ENCODE measurements at regions not wholly inside any gene's neighbourhood (a gene's known extent, or its start where the extent isn't known, plus 50 kb on each side); places are given as distances from the start of the nearest gene placed in this dataset.
"Not testable (repeated sequence)": the region's sequence is repeated elsewhere in the genome, so short reads cannot be mapped to it uniquely, and the experiment has no call there.

GRCh38 chr6:104472021-104472901 lies 387.5 kb downstream of the HACE1 start:
- DNase-seq: no peak

DNA sequence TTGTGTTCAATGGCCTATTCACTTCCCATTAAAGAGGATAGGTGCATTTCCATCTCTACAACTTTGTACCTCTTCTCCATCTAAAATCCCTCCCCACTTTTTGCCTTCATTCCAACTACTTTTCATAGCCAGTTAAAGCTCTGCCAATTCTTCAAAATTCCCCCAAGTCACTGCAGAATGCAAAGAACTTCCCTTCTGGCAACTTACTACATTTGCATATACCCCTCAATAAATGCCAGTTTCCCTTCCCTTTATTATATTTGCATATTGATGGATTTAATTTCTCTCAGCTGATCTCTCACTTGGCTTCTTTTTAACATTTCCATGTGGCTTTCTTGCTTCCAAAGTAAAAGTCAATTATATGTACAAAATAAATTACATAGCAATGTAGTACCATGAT lies 393.4 kb downstream of the HACE1 start:
- in situ Hi-C loops (cut with HindIII; ENCODE audit: low pct_ligation_motif_present, low pct_unique_long_range_greater_than_20kb, low sequenced_read_pairs): no loop called here
- DNase-seq: no peak

More at GRCh38 chr6:104472021-104472901, 387.5 kb downstream of the HACE1 start:
- in situ Hi-C loops (cut with HindIII; ENCODE audit: low pct_ligation_motif_present, low pct_unique_long_range_greater_than_20kb, low sequenced_read_pairs): no loop called here

- DNase-seq: no peak
- in situ Hi-C loops (cut with HindIII; ENCODE audit: low pct_ligation_motif_present, low pct_unique_long_range_greater_than_20kb, low sequenced_read_pairs): no loop called here
These were observed 396.7 kb downstream of the HACE1 start for GRCh38 chr6:104462811-104463599.

DNA sequence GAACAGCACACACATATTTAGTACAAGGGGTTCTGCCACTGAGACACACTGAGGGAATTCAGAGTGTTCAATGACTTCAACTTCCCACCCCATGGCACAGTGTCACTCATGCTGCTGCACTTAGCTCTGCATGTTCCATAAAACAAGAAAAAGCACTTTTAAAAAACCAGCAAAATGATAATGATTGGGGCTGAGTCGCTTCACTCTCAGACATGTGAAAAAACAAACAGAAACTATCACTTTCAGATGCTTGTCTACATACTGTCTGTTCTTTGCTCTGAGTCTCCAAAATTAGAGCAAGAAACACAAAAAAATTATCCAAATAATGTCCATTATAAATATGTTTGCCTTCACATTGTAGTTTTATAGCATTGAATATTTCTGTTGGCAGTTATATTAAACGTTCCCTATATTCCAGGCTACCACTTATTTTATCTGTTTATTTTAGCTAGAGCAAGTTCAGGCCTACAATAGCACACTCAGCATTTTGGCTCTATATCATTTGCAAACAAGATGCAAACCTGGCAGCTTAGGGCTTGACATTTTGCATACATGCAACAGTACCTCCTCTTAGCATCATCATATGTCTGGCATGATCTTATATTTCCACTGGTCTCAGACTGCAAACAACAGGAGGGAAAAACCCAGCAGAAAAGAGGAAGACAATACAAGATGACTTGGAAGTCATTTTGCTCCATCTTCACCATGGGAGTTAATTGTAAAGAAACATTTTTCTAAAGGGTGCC lies 398.8 kb downstream of the HACE1 start:
- in situ Hi-C loops (cut with HindIII; ENCODE audit: low pct_ligation_motif_present, low pct_unique_long_range_greater_than_20kb, low sequenced_read_pairs): no loop called here
- DNase-seq: no peak

DNA sequence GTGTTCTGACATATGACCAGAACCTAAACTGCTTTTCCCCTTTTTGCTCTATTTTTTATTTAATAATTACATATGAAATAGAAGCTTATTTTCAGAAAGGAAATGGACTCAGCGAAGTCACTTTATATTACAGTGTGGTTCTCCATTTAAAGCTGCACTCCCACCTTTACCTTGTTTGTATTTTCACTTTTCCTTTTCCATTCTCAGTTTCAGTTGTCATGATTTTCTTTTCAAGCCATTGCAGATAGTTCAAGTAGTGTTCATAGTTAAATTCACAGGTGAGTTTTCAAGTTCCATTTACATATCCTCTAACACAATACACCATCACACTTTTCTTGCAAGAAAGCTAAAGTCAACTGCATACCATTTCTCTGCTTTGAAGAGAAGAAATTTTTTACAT lies 400.2 kb downstream of the HACE1 start:
- in situ Hi-C loops (cut with HindIII; ENCODE audit: low pct_ligation_motif_present, low pct_unique_long_range_greater_than_20kb, low sequenced_read_pairs): no loop called here

GRCh38 chr6:104449918-104450317 lies 409.8 kb downstream of the HACE1 start:
- in situ Hi-C loops (cut with HindIII; ENCODE audit: low pct_ligation_motif_present, low pct_unique_long_range_greater_than_20kb, low sequenced_read_pairs): no loop called here

More for the DNA sequence above, 400.2 kb downstream of the HACE1 start:
- DNase-seq: no peak

DNA sequence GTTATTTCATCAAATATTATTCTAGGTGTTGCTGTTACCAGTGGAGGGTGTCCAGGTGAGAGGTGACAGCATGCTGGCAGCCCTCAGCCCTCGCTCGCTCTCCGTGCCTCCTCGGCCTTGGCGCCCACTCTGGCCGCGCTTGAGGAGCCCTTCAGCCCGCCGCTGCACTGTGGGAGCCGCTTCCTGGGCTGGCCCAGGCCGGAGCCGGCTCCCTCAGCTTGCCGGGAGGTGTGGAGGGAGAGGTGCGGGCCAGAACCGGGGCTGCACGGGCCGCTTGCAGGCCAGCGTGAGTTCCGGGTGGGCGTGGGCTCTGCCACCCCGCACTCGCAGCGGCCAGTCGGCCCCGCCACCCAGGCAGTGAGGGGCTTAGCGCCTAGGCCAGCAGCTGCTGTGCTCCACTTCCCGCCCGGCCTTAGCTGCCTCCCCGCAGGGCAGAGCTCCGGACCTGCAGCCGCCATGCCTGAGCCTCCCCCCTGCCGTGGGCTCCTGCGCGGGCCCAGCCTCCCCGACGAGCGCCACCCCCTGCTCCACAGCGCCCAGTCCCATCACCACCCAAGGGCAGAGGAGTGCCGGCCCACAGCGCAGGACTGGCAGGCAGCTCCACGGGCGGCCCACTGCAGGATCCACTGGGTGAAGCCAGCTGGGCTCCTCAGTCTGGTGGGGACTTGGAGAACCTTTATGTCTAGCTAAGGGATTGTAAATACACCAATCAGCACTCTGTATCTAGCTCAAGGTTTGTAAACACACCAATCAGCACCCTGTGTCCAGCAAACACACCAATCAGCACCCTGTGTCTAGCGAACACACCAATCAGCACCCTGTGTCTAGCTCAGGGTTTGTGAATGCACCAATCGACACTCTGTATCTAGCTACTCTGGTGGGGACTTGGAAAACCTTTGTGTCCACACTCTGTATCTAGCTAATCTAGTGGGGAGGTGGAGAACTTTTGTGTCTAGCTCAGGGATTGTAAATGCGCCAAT lies 413.3 kb downstream of the HACE1 start:
- DNase-seq; in situ Hi-C loops (cut with HindIII; ENCODE audit: low pct_ligation_motif_present, low pct_unique_long_range_greater_than_20kb, low sequenced_read_pairs): not testable (repeated sequence)

More at GRCh38 chr6:104449918-104450317, 409.8 kb downstream of the HACE1 start:
- no peak for DNase-seq

- DNase-seq: no peak
- in situ Hi-C loops (cut with HindIII; ENCODE audit: low pct_ligation_motif_present, low pct_unique_long_range_greater_than_20kb, low sequenced_read_pairs): no loop called here
These were observed 425.2 kb downstream of the HACE1 start for GRCh38 chr6:104434519-104434918.

DNA sequence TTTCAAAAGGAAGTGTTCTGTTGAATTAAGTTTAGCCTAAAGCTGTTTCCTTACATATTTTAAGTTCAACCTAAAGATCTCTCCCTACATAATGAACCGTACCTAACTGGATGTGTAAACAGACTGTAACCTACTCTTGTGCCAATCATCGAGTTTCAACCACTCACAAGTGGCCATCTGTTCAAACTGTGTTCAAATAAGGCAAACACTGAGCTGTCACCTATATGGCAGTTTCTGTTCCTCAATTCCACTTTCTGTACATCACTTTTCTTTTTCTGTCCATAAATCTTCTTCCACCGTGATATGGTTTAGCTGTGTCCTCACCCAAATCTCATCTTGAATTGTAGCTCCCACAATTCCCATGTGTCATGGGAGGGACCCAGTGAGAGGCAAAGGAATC lies 428.6 kb downstream of the HACE1 start:
- no peak for DNase-seq
- in situ Hi-C loops (cut with HindIII; ENCODE audit: low pct_ligation_motif_present, low pct_unique_long_range_greater_than_20kb, low sequenced_read_pairs): no loop called here

GRCh38 chr6:104428184-104428583 lies 431.5 kb downstream of the HACE1 start:
- in situ Hi-C loops (cut with HindIII; ENCODE audit: low pct_ligation_motif_present, low pct_unique_long_range_greater_than_20kb, low sequenced_read_pairs): no loop called here
- no peak for DNase-seq

GRCh38 chr6:104423691-104424090 lies 436.0 kb downstream of the HACE1 start:
- DNase-seq: no peak
- in situ Hi-C loops (cut with HindIII; ENCODE audit: low pct_ligation_motif_present, low pct_unique_long_range_greater_than_20kb, low sequenced_read_pairs): no loop called here

DNA sequence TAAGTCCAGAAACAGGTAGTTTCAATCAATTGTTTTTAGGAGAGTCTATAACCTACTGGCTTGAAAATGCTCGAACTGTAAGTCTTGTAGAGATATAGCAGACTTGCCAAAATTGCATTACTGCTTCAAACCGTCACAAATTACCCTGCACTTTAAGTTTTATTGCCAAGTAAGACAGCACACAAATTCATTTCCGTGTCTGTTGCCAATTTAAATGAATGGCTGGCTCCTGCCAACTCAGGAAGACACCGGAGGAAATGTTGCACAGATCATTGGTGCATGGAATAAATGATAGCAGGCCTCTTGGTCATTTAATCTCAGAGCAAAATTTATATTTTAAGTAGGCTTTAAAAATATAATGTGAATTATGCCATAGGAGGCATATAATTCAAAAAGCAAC lies 438.1 kb downstream of the HACE1 start:
- no peak for DNase-seq

GRCh38 chr6:104418839-104419238 lies 440.9 kb downstream of the HACE1 start:
- DNase-seq: no peak
- in situ Hi-C loops (cut with HindIII; ENCODE audit: low pct_ligation_motif_present, low pct_unique_long_range_greater_than_20kb, low sequenced_read_pairs): no loop called here

More for the DNA sequence above, 438.1 kb downstream of the HACE1 start:
- in situ Hi-C loops (cut with HindIII; ENCODE audit: low pct_ligation_motif_present, low pct_unique_long_range_greater_than_20kb, low sequenced_read_pairs): no loop called here

GRCh38 chr6:104418125-104418524 lies 441.6 kb downstream of the HACE1 start:
- DNase-seq: no peak
- in situ Hi-C loops (cut with HindIII; ENCODE audit: low pct_ligation_motif_present, low pct_unique_long_range_greater_than_20kb, low sequenced_read_pairs): no loop called here

- in situ Hi-C loops (cut with HindIII; ENCODE audit: low pct_ligation_motif_present, low pct_unique_long_range_greater_than_20kb, low sequenced_read_pairs): no loop called here
- DNase-seq: no peak
These were observed 445.0 kb downstream of the HACE1 start for GRCh38 chr6:104414723-104415122.

DNA sequence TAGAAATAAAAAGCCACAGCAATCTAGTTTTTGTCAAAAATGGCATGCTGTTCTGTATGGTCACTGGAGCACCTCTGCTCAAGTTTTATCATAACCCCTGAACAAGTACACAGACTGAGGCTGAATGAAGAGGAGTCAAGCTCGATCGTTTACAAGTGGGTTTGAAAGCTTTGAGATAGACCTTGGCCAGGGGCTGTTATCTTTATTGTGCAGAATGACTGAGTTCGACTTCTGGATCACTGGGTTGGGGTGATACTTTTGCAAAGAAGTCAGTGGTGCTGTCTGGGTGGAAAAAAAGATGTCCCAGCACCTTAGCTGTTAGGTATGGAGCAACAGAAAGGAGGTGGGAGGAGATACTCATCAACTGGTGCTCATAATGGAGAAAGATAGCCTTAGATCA lies 446.0 kb downstream of the HACE1 start:
- no peak for DNase-seq
- in situ Hi-C loops (cut with HindIII; ENCODE audit: low pct_ligation_motif_present, low pct_unique_long_range_greater_than_20kb, low sequenced_read_pairs): no loop called here

DNA sequence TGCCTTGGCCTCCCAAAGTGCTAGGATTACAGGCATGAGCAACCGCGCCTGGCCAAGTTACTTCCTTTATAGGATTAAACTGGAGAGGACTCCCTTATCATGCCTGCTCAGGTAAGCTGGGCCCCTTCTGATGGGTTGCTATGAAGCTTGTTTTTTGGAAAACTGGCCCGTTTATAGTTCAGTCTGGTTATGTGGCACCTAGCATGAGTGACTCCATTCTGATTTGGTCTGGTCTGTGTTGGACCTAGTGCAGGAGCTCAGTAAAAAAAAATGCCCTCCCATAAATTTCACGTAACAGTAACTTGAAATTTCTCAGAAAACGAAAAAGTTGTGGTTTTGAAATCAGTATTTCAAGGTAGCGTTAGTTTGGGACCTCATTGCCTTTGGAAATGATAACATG lies 448.4 kb downstream of the HACE1 start:
- in situ Hi-C loops (cut with HindIII; ENCODE audit: low pct_ligation_motif_present, low pct_unique_long_range_greater_than_20kb, low sequenced_read_pairs): no loop called here
- no peak for DNase-seq

DNA sequence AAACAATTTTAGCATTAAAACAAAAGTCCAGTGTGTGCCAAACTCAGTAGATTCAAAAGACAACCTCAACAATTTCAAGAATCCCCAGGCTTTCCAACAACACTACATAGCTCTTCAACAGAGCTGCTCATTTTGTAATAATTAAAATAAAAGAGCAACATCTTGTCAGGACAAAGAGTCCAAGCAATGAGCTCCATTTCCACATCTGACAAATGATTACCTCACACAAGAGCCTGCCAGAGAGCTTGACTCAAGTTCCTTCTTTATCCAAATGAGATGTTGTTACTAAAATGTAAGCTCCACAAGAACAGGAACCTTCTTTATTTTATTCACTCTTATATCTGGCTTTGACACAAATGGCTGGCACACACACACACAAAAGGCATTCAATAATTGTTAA lies 449.8 kb downstream of the HACE1 start:
- in situ Hi-C loops (cut with HindIII; ENCODE audit: low pct_ligation_motif_present, low pct_unique_long_range_greater_than_20kb, low sequenced_read_pairs): no loop called here
- no peak for DNase-seq
